HG03280 (cell line): ENCODE measurements at regions not wholly inside any gene's neighbourhood (a gene's known extent, or its start where the extent isn't known, plus 50 kb on each side); places are given as distances from the start of the nearest gene placed in this dataset.
"Not testable (repeated sequence)": the region's sequence is repeated elsewhere in the genome, so short reads cannot be mapped to it uniquely, and the experiment has no call there.

Experiments used
- ATAC-seq: cut with Tn5 transposase; IDR thresholded peaks from one replicate; pipeline ENCODE4 v1.9.1; 2021; ENCODE audit warnings: mild to moderate bottlenecking, moderate library complexity; ENCODE audit not compliant: unreplicated experiment

DNA sequence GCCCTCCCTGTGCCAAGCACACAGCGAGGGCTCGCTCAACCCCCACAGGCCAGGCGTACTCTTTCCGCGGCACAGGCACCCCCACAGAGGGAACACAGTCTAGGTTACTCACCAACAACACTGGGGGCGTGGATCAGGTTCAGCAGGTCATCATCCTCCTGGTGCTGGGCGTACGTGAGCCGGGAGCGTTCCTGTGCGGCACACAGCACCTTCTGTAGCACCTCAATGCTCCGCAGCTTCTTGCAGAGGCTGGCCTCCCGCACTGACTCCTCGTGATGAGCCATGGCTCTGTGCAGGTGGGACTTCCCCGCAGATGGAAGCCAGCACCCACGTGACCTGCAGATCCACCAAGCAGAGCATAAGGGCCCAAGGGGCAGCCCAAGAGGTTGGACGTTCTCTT lies 296.8 kb downstream of the GOLGA6L6 start:
- not testable (repeated sequence) for ATAC-seq

DNA sequence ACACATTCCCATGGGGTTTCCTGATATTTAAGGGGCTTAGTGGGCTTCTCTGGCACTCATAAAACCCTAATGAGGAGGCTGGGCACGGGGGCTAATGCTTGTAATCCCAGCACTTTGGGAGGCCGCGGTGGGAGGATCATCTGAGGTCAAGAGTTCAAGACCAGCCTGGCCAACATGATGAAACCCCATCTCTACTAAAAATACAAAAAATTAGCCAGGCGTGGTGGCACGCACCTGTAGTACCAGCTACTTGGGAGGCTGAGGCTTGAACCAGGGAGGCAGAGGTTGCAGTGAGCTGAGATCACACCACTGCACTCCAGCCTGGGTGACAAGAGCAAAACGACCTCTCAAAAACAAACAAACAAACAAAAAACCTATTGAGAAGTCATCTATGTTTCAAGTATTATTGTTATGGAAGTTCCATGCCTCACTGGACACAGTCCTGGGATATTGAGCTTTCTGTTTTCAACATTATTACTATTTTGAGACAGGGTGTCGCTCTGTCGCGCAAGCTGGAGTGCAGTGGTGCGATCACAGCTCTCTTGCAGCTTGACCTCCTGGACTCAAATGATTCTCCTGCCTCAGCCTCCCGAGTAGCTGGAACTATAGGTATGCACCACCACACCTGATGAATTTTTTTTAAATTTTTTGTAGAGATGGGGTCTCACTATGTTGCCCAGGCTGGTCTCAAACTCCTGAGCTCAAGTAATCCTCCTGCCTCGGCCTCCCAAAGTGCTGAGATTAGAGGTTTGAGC lies 297.9 kb downstream of the GOLGA6L6 start:
- not testable (repeated sequence) for ATAC-seq

DNA sequence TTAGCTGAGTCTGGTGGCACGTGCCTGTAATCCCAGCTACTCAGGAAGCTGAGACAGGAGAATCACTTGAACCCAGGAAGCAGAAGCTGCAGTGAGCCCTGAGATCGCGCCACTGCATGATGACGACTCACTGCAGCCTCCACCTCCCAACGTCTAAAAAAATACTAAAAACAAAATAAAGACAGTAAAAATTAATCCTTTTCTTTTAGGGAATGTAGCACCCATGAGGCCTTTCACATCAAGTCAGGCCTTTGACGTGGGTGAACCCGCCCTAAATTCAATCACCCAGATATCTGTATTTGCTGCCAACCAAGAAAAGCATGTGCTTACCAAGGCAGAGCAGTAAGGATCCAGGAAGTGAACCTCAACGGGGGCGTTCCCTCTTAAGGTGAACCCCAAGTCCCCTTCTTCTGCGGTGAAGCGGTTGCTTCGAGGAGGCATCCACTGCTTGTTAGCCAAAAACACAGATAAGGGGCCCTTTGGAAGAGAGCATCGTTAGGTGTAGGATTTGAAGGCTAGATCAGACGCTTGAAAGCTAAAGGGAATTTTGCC lies 301.2 kb downstream of the GOLGA6L6 start:
- not testable (repeated sequence) for ATAC-seq

DNA sequence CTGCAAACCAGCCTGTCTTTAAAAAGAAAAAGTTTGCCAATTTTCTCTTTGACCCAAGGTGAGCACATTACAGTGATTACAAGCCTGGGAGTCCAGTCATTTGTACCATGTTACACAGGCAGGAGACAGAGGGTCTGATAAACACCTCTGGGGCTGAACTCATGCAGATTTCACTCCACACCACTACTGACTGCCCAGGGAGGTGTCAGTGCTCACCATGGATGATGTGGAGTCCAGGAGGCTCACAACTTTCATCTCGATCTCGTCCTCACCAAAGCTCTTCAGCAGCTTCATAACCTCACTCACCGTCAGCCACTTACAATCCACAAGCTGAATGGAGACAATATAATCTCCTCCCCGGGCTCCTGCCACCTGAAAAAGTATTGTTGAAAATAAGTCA lies 302.4 kb downstream of the GOLGA6L6 start:
- not testable (repeated sequence) for ATAC-seq

DNA sequence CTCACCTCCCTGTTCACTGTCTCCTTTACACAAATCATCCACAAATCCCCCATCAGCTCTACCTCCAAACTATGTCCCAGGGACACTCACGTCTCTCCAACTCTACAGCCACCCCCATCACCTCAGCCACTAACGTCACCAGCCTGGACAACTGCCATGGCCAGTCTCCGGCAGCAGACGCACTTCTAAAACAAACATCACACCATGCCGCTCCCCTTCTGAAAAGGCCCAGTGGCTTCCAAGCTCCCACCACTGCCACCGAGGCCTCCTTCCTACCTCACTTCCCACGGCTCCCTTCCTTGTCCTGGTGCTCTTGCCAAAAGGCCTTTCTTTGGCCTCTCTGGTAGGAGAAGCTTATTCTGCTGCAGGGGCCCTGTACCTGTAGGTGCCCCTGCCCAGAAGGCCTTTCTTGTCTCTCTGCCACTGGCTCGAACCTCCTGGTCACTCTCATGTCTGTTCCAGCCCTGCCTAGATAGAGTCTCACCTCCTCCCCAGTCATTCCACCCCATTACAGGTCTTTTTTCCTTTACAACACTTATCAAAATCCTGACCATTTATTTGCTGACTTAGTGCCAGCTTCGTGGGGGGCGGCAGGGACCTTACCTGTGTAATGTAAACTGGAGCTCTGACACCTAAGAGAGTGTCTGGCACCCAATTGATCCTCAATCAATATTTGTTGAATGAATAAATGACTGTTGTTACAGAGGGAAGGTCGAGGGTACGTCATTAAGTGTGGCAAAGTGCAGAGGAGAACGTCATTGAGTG lies 304.2 kb downstream of the GOLGA6L6 start:
- not testable (repeated sequence) for ATAC-seq

DNA sequence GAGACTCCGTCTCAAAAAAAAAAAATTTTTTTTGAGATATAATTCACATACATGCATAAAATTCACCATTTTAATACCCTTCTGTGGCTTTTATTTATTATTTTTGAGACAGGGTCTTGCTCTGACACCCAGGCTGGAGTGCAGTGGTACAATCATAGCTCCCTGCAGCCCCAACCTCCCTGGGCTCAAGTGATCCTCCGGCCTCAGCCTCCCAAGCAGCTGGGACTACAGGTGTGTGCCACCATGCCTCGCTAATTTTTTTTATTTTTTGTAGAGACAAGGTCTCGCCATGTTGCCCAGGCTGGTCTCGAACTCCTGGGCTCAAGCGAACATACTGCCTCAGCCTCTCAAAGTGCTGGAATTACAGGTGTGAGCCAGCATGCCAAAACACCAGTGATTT lies 305.9 kb downstream of the GOLGA6L6 start:
- not testable (repeated sequence) for ATAC-seq

DNA sequence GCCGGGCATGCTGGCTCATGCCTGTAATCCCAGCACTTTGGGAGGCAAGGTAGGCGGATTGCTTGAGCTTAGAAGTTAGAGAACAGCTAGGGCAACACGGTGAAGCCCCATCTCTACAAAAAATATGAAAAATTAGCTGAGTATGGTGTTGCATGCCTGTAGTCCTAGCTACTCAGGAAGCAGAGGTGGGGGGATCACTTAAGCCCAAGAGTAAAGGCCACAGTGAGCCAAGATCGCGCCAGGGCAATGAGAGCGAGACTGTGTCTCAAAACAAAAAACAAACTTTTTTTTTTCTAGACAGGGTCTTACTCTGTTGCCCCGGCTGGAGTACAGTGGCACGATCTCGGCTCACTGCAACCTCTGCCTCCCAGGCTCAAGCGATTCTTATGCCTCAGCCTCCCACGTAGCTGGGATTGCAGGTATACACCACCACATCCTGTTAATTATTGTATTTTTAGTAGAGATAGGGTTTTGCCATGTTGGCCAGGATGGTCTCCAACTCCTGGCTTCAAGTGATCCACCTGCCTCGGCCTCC lies 307.5 kb downstream of the GOLGA6L6 start:
- not testable (repeated sequence) for ATAC-seq

DNA sequence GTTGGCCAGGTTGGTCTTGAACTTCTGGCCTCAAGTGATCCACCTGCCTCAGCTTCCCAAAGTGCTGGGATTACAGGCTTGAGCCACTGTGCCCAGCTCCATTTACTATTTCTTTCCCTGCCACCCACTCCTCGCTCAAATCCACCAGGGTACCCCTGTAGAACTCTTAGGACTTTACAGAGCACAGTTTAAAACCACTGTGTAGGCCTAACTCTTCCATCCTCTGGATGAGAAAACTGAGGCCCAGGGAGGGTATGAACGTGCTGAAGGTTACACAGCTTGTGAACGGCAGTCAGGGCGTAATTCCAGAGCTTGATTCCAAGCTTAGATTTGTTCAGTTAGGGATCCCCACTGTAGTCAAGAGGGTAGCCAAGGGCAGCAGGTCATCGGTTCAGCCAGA lies 309.1 kb downstream of the GOLGA6L6 start:
- ATAC-seq = not testable (repeated sequence)

DNA sequence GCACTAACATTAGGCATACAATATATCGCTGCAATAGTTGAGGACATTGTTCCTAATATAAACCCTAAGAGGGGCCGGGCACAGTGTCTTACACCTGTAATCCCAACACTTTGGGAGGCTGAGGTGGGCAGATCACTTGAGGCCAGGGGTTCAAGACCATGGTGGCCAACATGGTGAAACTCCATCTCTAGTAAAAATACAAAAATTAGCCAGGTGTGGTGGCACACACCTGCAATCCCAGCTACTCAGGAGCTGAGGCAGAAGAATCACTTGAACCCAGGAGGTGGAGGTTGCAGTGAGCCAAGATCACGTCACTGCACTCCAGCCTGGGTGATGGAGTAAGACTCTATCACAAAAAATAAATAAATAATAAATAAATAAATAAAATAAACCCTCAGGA lies 310.9 kb downstream of the GOLGA6L6 start:
- not testable (repeated sequence) for ATAC-seq

DNA sequence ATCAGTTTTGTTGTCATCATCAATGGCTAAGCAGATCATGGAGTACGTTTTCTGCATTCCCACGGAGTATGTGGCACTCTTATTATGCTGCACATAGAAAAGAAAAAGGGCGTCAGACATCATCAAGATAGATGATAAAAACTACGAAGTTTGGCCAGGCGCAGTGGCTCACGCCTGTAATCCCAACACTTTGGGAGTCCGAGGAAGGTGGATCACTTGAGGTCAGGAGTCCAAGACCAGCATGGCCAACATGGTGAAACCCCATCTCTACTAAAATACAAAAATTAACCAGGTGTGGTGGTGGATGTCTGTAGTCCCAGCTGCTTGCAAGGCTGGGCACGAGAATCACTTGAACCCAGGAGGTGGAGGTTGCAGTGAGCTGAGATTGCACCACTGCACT lies 312.8 kb downstream of the GOLGA6L6 start:
- not testable (repeated sequence) for ATAC-seq

DNA sequence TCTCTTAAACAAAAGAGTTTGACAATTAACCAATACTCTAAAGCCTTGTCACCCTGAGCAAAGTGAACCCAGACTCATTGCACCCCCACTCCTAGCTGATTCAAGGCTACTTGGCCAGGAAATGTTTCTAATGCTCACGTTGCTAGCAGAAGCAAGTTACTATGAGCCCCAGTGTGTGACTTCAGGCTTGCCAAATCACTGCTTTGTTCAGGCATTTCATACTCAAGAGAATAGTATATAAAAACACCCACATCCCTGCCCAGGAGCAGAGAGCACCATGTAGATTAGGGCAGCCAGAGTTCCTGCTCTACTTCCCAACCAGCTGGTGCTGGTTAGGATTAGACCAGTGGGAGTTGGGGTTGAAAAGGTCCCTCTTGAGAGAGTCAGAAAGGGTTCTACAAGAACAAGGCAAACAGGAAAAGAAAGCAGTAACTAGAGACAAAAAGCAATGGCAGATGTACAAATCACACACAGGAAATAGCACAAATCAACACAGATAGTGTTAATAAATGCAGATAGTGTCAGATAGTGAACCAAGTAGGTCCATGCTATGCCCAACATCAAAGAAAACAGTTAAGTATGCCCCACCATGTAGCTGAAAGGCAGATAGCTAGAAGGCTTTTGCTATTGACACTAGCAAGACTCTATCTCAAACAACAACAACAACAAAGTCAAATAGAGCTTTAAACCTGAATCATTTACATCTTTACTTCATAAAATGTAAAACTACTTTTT lies 314.3 kb downstream of the GOLGA6L6 start:
- not testable (repeated sequence) for ATAC-seq

DNA sequence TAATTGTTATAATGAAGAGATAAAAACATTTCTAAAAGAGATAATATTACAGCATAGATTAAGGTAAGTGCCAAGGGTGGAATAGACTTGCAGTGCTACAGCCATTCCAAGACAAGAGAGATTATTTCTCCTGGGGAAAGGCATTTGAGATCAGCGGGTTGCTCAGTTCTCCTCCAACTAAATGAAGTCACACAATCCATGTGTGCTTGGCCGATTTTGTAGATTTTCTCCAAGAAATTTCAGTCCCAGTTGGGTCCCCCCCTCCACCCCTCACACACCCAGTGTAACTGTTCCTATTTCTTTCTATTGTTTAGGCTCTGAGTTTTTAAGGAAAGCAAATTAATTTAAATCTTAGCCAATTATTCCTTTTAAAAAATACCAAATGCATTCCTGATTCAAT lies 315.1 kb downstream of the GOLGA6L6 start:
- ATAC-seq = not testable (repeated sequence)

DNA sequence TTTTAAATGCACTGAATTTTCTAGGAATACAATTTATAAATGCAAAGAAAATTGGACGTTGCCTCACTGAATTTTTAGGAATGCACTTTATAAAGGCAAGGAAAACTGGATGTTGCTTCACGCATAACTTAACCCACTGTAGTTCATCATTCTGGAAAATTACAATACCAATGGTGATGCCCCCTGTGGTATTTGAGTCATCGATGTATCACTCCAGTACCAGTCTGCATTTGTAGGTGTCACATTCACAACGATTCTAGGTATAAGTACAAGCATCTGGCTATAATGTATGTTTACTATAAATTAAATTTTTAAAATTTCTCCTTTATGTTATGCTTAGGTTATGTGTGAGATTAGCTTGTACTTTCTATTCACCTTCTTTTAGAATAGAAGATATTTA lies 320.5 kb downstream of the GOLGA6L6 start:
- ATAC-seq = not testable (repeated sequence)

DNA sequence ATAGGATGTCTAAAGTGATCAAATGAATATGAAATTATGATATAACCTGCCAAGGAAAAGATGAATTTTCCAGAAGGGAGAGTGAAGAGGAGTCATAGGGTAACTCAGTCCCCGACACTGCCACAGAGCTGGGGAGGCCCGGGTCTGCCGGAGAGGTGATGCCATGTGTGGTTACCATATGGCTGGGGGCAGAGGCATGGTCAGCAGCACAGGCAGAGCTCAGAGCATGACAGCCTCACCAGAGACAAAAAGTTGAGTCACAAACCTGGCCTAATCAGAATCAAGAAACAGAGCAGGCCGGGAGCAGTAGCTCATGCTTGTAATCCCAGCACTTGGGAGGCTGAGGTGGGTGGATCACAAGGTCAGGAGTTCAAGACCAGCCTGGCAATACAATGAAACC lies 322.4 kb downstream of the GOLGA6L6 start:
- ATAC-seq = not testable (repeated sequence)

DNA sequence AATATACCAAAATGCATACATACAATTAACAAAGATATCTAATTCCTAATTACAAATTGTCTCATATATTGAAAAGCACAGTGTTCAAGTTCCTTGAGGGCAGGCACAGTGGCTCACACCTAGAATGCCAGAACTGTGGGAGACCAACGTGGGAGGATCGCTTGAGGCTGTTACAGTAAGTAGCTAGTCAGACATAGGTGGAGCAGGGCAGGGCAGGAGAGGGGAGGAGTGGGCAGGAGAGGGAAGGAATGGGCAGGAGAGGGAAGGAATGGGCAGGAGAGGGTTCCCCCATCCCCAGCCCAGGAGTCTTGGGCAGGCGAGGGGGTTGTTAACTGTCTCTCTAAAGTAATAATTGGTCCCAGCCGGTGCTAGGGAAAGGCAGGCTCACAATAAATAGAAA lies 325.9 kb downstream of the GOLGA6L6 start:
- ATAC-seq = not testable (repeated sequence)

DNA sequence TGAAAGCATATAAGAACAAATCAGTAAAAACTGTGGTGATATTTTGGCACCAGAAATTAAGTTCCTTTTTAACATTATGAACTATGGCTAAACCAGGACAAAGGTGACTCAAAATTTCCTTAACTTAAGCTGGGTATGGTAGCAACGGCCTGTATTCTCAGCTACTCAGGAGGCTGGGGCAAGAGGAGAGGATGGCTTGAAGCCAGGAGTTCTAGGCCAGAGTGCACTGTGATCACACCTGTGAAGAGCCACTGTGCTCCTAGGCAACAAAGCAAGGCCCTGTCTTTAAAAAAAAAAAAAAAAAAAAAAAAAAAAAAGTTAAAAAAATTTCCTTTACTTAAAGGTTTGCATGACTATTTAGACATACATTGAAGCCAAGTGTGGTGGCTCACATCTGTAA lies 327.5 kb downstream of the GOLGA6L6 start:
- ATAC-seq = not testable (repeated sequence)

DNA sequence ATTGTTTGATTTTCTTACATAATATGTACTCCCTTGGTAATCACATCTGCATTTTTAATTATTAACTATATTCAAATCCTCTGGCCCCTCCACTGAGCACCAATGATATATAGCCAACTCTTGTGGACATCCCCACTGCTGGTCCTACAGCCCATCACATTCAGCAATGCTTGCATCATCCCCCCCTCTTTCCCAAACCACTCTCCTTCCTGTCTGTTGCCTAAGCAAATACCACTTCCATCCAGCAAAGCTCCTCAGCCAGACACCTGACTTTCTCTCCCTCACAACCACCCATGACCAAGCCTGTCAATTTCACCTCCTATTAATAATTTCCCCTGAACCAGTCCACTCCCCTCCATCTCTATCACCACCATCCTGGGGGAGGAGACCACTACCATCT lies 330.1 kb downstream of the GOLGA6L6 start:
- not testable (repeated sequence) for ATAC-seq

DNA sequence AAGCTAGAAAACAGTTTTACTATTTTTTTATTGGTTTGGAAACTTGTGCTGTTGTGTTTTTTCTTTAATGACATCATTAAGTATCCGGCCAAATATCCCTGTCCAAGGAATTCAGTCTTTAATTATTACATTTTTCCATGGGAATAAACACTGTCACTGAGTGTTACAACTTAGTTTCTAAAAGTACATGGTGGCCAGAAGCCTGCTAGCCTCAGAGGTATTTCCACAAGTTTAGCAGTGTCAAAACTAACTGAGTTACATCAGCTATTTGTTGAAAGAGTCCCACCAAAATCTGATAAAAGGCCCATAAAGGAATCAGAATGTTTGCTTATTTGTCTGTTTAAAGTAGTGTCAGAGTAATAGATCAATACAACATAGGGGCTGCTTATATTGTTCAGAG lies 331.6 kb downstream of the GOLGA6L6 start:
- not testable (repeated sequence) for ATAC-seq

DNA sequence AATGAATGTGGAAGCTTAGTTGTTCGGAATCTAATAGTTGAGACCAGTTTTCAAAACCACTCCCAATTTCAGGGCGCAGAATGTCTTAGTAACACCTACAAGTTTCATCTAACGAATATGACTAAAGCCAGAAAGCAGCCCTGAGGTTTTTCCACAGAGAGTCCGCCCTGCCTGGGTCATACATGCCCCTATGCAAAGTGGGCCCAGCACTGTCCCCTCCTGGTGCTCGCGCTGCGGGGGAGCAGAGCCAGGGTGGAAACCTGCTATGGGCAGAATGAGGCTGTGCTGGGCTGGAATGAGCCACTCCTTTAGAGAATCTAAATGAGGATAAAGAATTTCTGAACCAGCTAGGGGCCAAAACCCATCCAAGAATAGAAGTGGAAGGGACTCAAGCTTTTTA lies 334.0 kb downstream of the GOLGA6L6 start:
- ATAC-seq = peak; percentile 28

DNA sequence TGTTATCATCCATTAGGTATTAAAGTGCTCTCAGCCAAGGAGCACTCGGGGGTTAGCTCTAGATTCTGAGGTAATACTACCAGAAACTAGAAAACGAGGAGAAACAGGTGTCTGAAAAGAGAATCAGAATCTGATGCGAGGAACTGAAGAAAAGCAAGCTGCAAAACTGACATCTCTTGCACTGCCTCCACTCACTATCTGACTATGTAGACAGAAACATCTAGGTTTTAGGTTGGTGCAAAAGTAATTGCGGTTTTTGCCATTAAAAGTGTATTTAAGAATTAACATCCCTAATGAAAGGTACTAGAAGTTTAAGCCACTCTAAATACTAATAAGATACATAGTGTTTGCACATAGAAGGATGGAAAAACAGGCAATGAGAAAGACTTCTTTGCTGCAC lies 334.4 kb downstream of the GOLGA6L6 start:
- peak; percentile 53 for ATAC-seq
